ENCODE measurements at regions not wholly inside any gene's neighbourhood (a gene's known extent, or its start where the extent isn't known, plus 50 kb on each side); places are given as distances from the start of the nearest gene placed in this dataset.

GRCh38 chr1:93769777-93770176, 88.1 kb upstream of the BCAR3 start:
- TF ChIP-seq CTCF (IDR thresholded peaks at IDR 0.05; ENCODE audit: insufficient read depth, low read depth, low read length) (no peak), EZH2 (IDR thresholded peaks at IDR 0.05; ENCODE audit: insufficient read depth, low read length) (no peak)
